H1 (cell line): ENCODE measurements at regions not wholly inside any gene's neighbourhood (a gene's known extent, or its start where the extent isn't known, plus 50 kb on each side); places are given as distances from the start of the nearest gene placed in this dataset.

ENCODE experiments used
- CTCF ChIA-PET: fragments of 300-600 bp; sonication (Branson Sonifier 250); formaldehyde crosslinking; loops from one replicate; lab custom pipeline; 2021; ENCODE audit not compliant: partially characterized antibody; lab: Charles Lee
- POLR2A ChIA-PET: fragments of 300-600 bp; sonication (Branson Sonifier 250); formaldehyde crosslinking; loops from one replicate; lab custom pipeline; 2021; ENCODE audit warnings: inconsistent platforms; ENCODE audit not compliant: partially characterized antibody; lab: Charles Lee
- DNase-seq, 2 experiments: peaks; one replicate each; pipeline versions ENCODE4 v3.0.0 to v3.0.0-alpha.2; 2010 to 2022; ENCODE audit warnings: low spot score in 2 of 2, low read depth in 1 of 2, mixed read lengths in 1 of 2
- FAIRE-seq: peaks from 2 replicates; lab custom pipeline; 2011; peaks lifted over from hg19 to GRCh38; lab: Jason Lieb, UNC
- H2AFZ ChIP-seq: 2 replicates; pipeline ENCODE4 v1.8.1; 2012; ENCODE audit warnings: low read length, inconsistent platforms
- H2AK5ac ChIP-seq: 2 replicates; pipeline ENCODE4 v1.6.1; 2013; ENCODE audit warnings: low read depth, low read length
- H2BK120ac ChIP-seq: replicated peaks from 2 replicates; pipeline ENCODE3; 2013; ENCODE audit warnings: low read depth, low read length, inconsistent platforms
- H2BK12ac ChIP-seq: 2 replicates; pipeline ENCODE4 v1.6.1; 2013; ENCODE audit warnings: low read depth, low read length
- H2BK15ac ChIP-seq: 2 replicates; pipeline ENCODE4 v1.6.1; 2013; ENCODE audit warnings: low read length
- H2BK20ac ChIP-seq: 2 replicates; pipeline ENCODE4 v1.6.1; 2013; ENCODE audit warnings: low read length
- H2BK5ac ChIP-seq: 2 replicates; pipeline ENCODE4 v1.6.1; 2013; ENCODE audit warnings: low read depth, low read length
- H3K14ac ChIP-seq: 2 replicates; pipeline ENCODE4 v1.6.1; 2013; ENCODE audit warnings: inconsistent platforms; ENCODE audit not compliant: insufficient read length
- H3K18ac ChIP-seq: 2 replicates; pipeline ENCODE4 v1.6.1; 2013; ENCODE audit warnings: low read length; ENCODE audit errors: extremely low read depth
- H3K23ac ChIP-seq: 2 replicates; pipeline ENCODE4 v1.6.1; 2013; ENCODE audit warnings: inconsistent platforms; ENCODE audit not compliant: insufficient read length
- H3K23me2 ChIP-seq: 2 replicates; pipeline ENCODE4 v1.6.1; 2013; ENCODE audit warnings: low read depth, low read length
- H3K27ac ChIP-seq: 2 replicates; pipeline ENCODE4 v1.6.1; 2011; ENCODE audit warnings: low read depth, low read length, inconsistent platforms
- H3K27me3 ChIP-seq, 4 experiments: replicated peaks in 1 of 4; 1 replicate in 1 of 4; 2 replicates in 3 of 4; pipeline versions ENCODE4 v1.6.1 to v1.8.1; 2011 to 2013; ENCODE audit warnings: low read length in 3 of 4, mild to moderate bottlenecking in 3 of 4, inconsistent platforms in 2 of 4, mixed read lengths in 2 of 4, moderate library complexity in 1 of 4; ENCODE audit not compliant: control insufficient read depth in 3 of 4, insufficient read depth in 3 of 4; ENCODE audit errors: extremely low read depth in 1 of 4
- H3K36me3 ChIP-seq, 4 experiments: 2 replicates each; pipeline versions ENCODE4 v1.6.1 to v1.8.1; 2011 to 2013; ENCODE audit warnings: mild to moderate bottlenecking in 4 of 4, low read length in 3 of 4, moderate library complexity in 2 of 4, control low read depth in 1 of 4, inconsistent platforms in 1 of 4; ENCODE audit not compliant: insufficient read depth in 4 of 4, control insufficient read depth in 2 of 4
- H3K4ac ChIP-seq: replicated peaks from 2 replicates; pipeline ENCODE3; 2013; ENCODE audit warnings: low read length, low read depth, mixed read lengths, inconsistent platforms; ENCODE audit not compliant: insufficient read length
- H3K4me1 ChIP-seq, 4 experiments: replicated peaks in 1 of 4; 1 replicate in 1 of 4; 2 replicates in 3 of 4; pipeline versions ENCODE4 v1.6.1 to v1.8.1; 2011 to 2013; ENCODE audit warnings: low read length in 3 of 4, inconsistent platforms in 2 of 4, mixed read lengths in 1 of 4; ENCODE audit not compliant: insufficient read depth in 4 of 4, control insufficient read depth in 3 of 4
- H3K4me2 ChIP-seq, 2 experiments: 2 replicates each; pipeline versions ENCODE4 v1.6.1 to v1.8.1; 2011 to 2013; ENCODE audit warnings: low read depth in 2 of 2, low read length in 2 of 2, control low read depth in 1 of 2, inconsistent platforms in 1 of 2, mild to moderate bottlenecking in 1 of 2; ENCODE audit not compliant: insufficient read depth in 1 of 2
- H3K4me3 ChIP-seq, 4 experiments: fragments of 200-600, 300-600 bp in 1 of 4; sonication (generic), shearing (Covaris generic), sonication (Bioruptor Twin) in 1 of 4; 2 replicates each; pipeline versions ENCODE4 v1.5.1 to v1.8.1; 2011 to 2016; ENCODE audit warnings: low read length in 4 of 4, low read depth in 3 of 4, control low read depth in 2 of 4, inconsistent platforms in 2 of 4, mild to moderate bottlenecking in 2 of 4, mixed read lengths in 1 of 4, moderate library complexity in 1 of 4; ENCODE audit not compliant: insufficient read depth in 2 of 4; ENCODE audit errors: extremely low read depth in 1 of 4
- H3K56ac ChIP-seq: replicated peaks from 2 replicates; pipeline ENCODE3; 2013; ENCODE audit warnings: low read depth, mild to moderate bottlenecking, mixed read lengths, low read length, inconsistent platforms; ENCODE audit not compliant: insufficient read length
- H3K79me1 ChIP-seq: 2 replicates; pipeline ENCODE4 v1.6.1; 2013; ENCODE audit warnings: low read depth, low read length, control low read depth
- H3K79me2 ChIP-seq, 2 experiments: 2 replicates each; pipeline versions ENCODE4 v1.6.1 to v1.8.1; 2012 to 2013; ENCODE audit warnings: low read length in 2 of 2, mild to moderate bottlenecking in 2 of 2, inconsistent platforms in 1 of 2; ENCODE audit not compliant: insufficient read depth in 2 of 2, control insufficient read depth in 1 of 2
- H3K9ac ChIP-seq, 4 experiments: replicated peaks in 1 of 4; 1 replicate in 1 of 4; 2 replicates in 3 of 4; pipeline versions ENCODE4 v1.6.1 to v1.8.1; 2011 to 2013; ENCODE audit warnings: low read depth in 3 of 4, low read length in 3 of 4, control low read depth in 2 of 4, mild to moderate bottlenecking in 2 of 4, moderate library complexity in 2 of 4, inconsistent platforms in 1 of 4; ENCODE audit errors: extremely low read depth in 1 of 4
- H3K9me3 ChIP-seq, 2 experiments: 2 replicates each; pipeline versions ENCODE4 v1.6.1 to v1.8.1; 2012 to 2013; ENCODE audit warnings: mild to moderate bottlenecking in 2 of 2, moderate library complexity in 2 of 2, control low read depth in 1 of 2, inconsistent platforms in 1 of 2, low read depth in 1 of 2, low read length in 1 of 2, mixed read lengths in 1 of 2; ENCODE audit not compliant: insufficient read depth in 2 of 2
- H4K20me1 ChIP-seq, 2 experiments: replicated peaks in 1 of 2; 2 replicates each; pipeline versions ENCODE3 to v1.8.1; 2011 to 2013; ENCODE audit warnings: inconsistent platforms in 2 of 2, low read length in 2 of 2, mild to moderate bottlenecking in 1 of 2; ENCODE audit not compliant: insufficient read depth in 2 of 2, control insufficient read depth in 1 of 2
- H4K5ac ChIP-seq: 2 replicates; pipeline ENCODE4 v1.6.1; 2013; ENCODE audit warnings: low read length, low read depth, mixed read lengths, inconsistent platforms; ENCODE audit not compliant: insufficient read length
- H4K8ac ChIP-seq: 2 replicates; pipeline ENCODE4 v1.8.0; 2013; ENCODE audit warnings: mild to moderate bottlenecking, moderate library complexity, low read length, inconsistent platforms; ENCODE audit not compliant: insufficient read depth; ENCODE audit errors: extremely low read depth
- H4K91ac ChIP-seq: replicated peaks from 2 replicates; pipeline ENCODE3; 2013; ENCODE audit warnings: low read length, mixed read lengths, inconsistent platforms; ENCODE audit not compliant: insufficient read length
- BACH1 ChIP-seq: IDR thresholded peaks from 2 replicates; pipeline ENCODE4 v1.6.1; 2012; ENCODE audit warnings: low read length, improper control_type of control experiment
- EP300 ChIP-seq, 2 experiments: IDR thresholded peaks; 1 replicate in 1 of 2; 2 replicates in 1 of 2; pipeline ENCODE4 v1.6.1; 2011 to 2012; ENCODE audit warnings: low read depth in 2 of 2, low read length in 2 of 2, mild to moderate bottlenecking in 2 of 2, borderline replicate concordance in 1 of 2, inconsistent platforms in 1 of 2, moderate library complexity in 1 of 2
- GABPA ChIP-seq: IDR thresholded peaks from 2 replicates; pipeline ENCODE4 v1.6.1; 2011; ENCODE audit warnings: mild to moderate bottlenecking, low read length, moderate library complexity, borderline replicate concordance; ENCODE audit not compliant: insufficient read depth
- GTF2F1 ChIP-seq: IDR thresholded peaks from 2 replicates; pipeline ENCODE4 v1.6.1; 2012; ENCODE audit warnings: low read depth, low read length, improper control_type of control experiment, borderline replicate concordance
- JUN ChIP-seq: IDR thresholded peaks from 2 replicates; pipeline ENCODE4 v1.6.1; 2011; ENCODE audit warnings: low read depth, mild to moderate bottlenecking, improper control_type of control experiment, low read length
- JUND ChIP-seq: IDR thresholded peaks from 2 replicates; pipeline ENCODE4 v1.6.1; 2011; ENCODE audit warnings: mild to moderate bottlenecking, improper control_type of control experiment, low read length
- MAFK ChIP-seq: IDR thresholded peaks from 2 replicates; pipeline ENCODE4 v1.6.1; 2012; ENCODE audit warnings: low read depth, mild to moderate bottlenecking, improper control_type of control experiment, low read length
- POLR2A ChIP-seq, 2 experiments: IDR thresholded peaks; 1 replicate in 1 of 2; 2 replicates in 1 of 2; pipeline ENCODE4 v1.6.1; 2011; ENCODE audit warnings: low read depth in 2 of 2, low read length in 2 of 2, mild to moderate bottlenecking in 2 of 2; ENCODE audit errors: control extremely low read depth in 1 of 2
- RFX5 ChIP-seq: IDR thresholded peaks from 2 replicates; pipeline ENCODE4 v1.6.1; 2011; ENCODE audit warnings: low read depth, low read length, improper control_type of control experiment, borderline replicate concordance
- RXRA ChIP-seq: IDR thresholded peaks from 2 replicates; pipeline ENCODE4 v1.6.1; 2011; ENCODE audit warnings: low read depth, mild to moderate bottlenecking, low read length, moderate library complexity; ENCODE audit not compliant: insufficient read depth
- SP1 ChIP-seq: IDR thresholded peaks from 2 replicates; pipeline ENCODE4 v1.6.1; 2011; ENCODE audit warnings: low read depth, low read length
- SP4 ChIP-seq: IDR thresholded peaks from 2 replicates; pipeline ENCODE4 v1.6.1; 2012; ENCODE audit warnings: low read length, inconsistent platforms
- TBP ChIP-seq: IDR thresholded peaks from 2 replicates; pipeline ENCODE4 v1.6.1; 2011; ENCODE audit warnings: low read depth, low read length, improper control_type of control experiment
- WGBS, 2 experiments: shearing (Covaris generic) in 1 of 2; methylation state at CpG; one replicate each; pipeline versions ENCODE4 v1.1.6 to v1.1.7; 2013 to 2015; ENCODE audit warnings: low lambda C conversion rate in 2 of 2, mixed read lengths in 2 of 2, inconsistent platforms in 1 of 2, low coverage in 1 of 2, missing lambda C conversion rate in 1 of 2; ENCODE audit not compliant: insufficient replicate concordance in 2 of 2, insufficient coverage in 1 of 2, insufficient read length in 1 of 2; ENCODE audit errors: extremely low coverage in 1 of 2, missing lambda C conversion rate in 1 of 2; 5-methylcytosine and 5-hydroxymethylcytosine counted together
- TF ChIP-seq, protein P1 (sequence below): IDR thresholded peaks from 2 replicates; pipeline ENCODE4 v1.6.1; 2011; ENCODE audit warnings: low read depth, mild to moderate bottlenecking, low read length; ENCODE audit not compliant: insufficient read depth

- Histone ChIP-seq H3K27me3 (peaks cover 0 to 3% (median 0%) of the 10 kb centered on the region in 4 experiments; a peak in 1 of 7 replicates), H4K5ac (no peak overlapping the region), H3K4me1 (peaks cover 0 to 2% (median 0%) of the 10 kb centered on the region in 4 experiments; a peak in 2 of 7 replicates), H3K14ac (no peak overlapping the region), H3K23ac (no peak overlapping the region), H3K27ac (no peak overlapping the region), H4K20me1 (no peaks in the 10 kb centered on the region), H4K8ac (no peak overlapping the region), H2BK15ac (no peak overlapping the region), H2BK5ac (no peak overlapping the region), H3K79me2 (no peaks in the 10 kb centered on the region), H3K18ac (no peak overlapping the region), H3K79me1 (no peaks in the 10 kb centered on the region; the same call in 1 of the 2 replicates), H2BK120ac (no peak overlapping the region), H3K36me3 (no peaks in the 10 kb centered on the region), H3K56ac (no peak overlapping the region), H2AFZ (no peak overlapping the region), H2BK20ac (no peak overlapping the region), H4K91ac (no peak overlapping the region), H3K4me3 (no peak overlapping the region), H3K23me2 (no peaks in the 10 kb centered on the region), H3K4me2 (no peak overlapping the region), H2BK12ac (no peak overlapping the region), H2AK5ac (no peak overlapping the region), H3K4ac (no peak overlapping the region), H3K9ac (no peak overlapping the region), H3K9me3 (no peaks in the 10 kb centered on the region)
- 89% methylated on average over 9 of the region's 9 CpGs; no CpG with 5 or more reads in 1 of the 2 experiments for WGBS, 2 experiments
- no peak for FAIRE-seq
- CTCF ChIA-PET, result interaction anchor here (0.9 to 1.0 kb wide), 2 partner anchors 32 to 91 kb away, joined by 3 to 5 read pairs; no protein-coding TSS in a partner anchor
- DNase-seq, result no peak
- TF ChIP-seq SP1 (no peak), JUND (no peak), RXRA (no peak), POLR2A (IDR thresholded peaks at IDR 0.05; ENCODE audit: control extremely low read depth in 1 of 2, low read depth in 2 of 2, low read length in 2 of 2) (no peak), TBP (no peak), GTF2F1 (no peak), MAFK (no peak), GABPA (no peak), SP4 (no peak), EP300 (IDR thresholded peaks at IDR 0.05; ENCODE audit: borderline replicate concordance in 1 of 2, low read depth in 2 of 2, low read length in 2 of 2) (no peak), JUN (no peak), RFX5 (no peak), BACH1 (no peak)
- TF ChIP-seq, protein P1, sequence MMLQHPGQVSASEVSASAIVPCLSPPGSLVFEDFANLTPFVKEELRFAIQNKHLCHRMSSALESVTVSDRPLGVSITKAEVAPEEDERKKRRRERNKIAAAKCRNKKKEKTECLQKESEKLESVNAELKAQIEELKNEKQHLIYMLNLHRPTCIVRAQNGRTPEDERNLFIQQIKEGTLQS, result no peak
- POLR2A ChIA-PET, result no interaction called here
These were observed 101.2 kb upstream of the ARMC2 start for GRCh38 chr6:108746836-108747575.
